ENCODE measurements at regions not wholly inside any gene's neighbourhood (a gene's known extent, or its start where the extent isn't known, plus 50 kb on each side); places are given as distances from the start of the nearest gene placed in this dataset.
"Not testable (repeated sequence)": the region's sequence is repeated elsewhere in the genome, so short reads cannot be mapped to it uniquely, and the experiment has no call there.

- no peak for DNase-seq
These were observed 272.8 kb downstream of the OLFM4 start for GRCh38 chr13:53301449-53301848.

GRCh38 chr13:53305419-53305818 is 276.8 kb downstream of the OLFM4 start:
- not testable (repeated sequence) for DNase-seq

GRCh38 chr13:53310786-53311185 is 282.2 kb downstream of the OLFM4 start:
- no peak for DNase-seq

- no peak for DNase-seq
These were observed 282.9 kb downstream of the OLFM4 start for GRCh38 chr13:53311561-53311960.

- no peak for DNase-seq
These were observed 292.7 kb downstream of the OLFM4 start for GRCh38 chr13:53321296-53321801.

GRCh38 chr13:53324656-53325055 is 296.0 kb downstream of the OLFM4 start:
- no peak for DNase-seq

GRCh38 chr13:53326716-53327115 is 298.1 kb downstream of the OLFM4 start:
- DNase-seq: no peak

- no peak for DNase-seq
These were observed 299.2 kb downstream of the OLFM4 start for GRCh38 chr13:53327680-53328315.

- no peak for DNase-seq
These were observed 308.0 kb downstream of the OLFM4 start for GRCh38 chr13:53336441-53337160.

GRCh38 chr13:53338760-53339159 is 310.1 kb downstream of the OLFM4 start:
- no peak for DNase-seq

GRCh38 chr13:53340505-53341143 is 312.0 kb downstream of the OLFM4 start:
- no peak for DNase-seq

GRCh38 chr13:53341144-53341510 is 312.5 kb downstream of the OLFM4 start:
- DNase-seq: no peak

- no peak for DNase-seq
These were observed 314.2 kb downstream of the OLFM4 start for GRCh38 chr13:53342623-53343360.

GRCh38 chr13:53343361-53343744 is 314.7 kb downstream of the OLFM4 start:
- DNase-seq: no peak

- no peak for DNase-seq
These were observed 322.4 kb downstream of the OLFM4 start for GRCh38 chr13:53351021-53351420.

GRCh38 chr13:53357582-53357981 is 329.0 kb downstream of the OLFM4 start:
- no peak for DNase-seq

GRCh38 chr13:53368948-53369347 is 340.3 kb downstream of the OLFM4 start:
- DNase-seq: no peak

- DNase-seq: no peak
These were observed 350.9 kb downstream of the OLFM4 start for GRCh38 chr13:53379485-53379884.

- no peak for DNase-seq
These were observed 353.4 kb downstream of the OLFM4 start for GRCh38 chr13:53382008-53382407.

GRCh38 chr13:53398051-53398450 is 369.4 kb downstream of the OLFM4 start:
- DNase-seq: no peak

- no peak for DNase-seq
These were observed 377.0 kb downstream of the OLFM4 start for GRCh38 chr13:53405616-53406015.

GRCh38 chr13:53408306-53408705 is 379.7 kb downstream of the OLFM4 start:
- DNase-seq: no peak

GRCh38 chr13:53408847-53409568 is 380.4 kb downstream of the OLFM4 start:
- DNase-seq: no peak

Data from fibroblast of skin of right quadriceps (primary cell).